WTC11 (cell line): ENCODE measurements at regions not wholly inside any gene's neighbourhood (a gene's known extent, or its start where the extent isn't known, plus 50 kb on each side); places are given as distances from the start of the nearest gene placed in this dataset.

Experiments
- ATAC-seq: fragments of 200-7000 bp; cut with Tn5 transposase; 2 replicates; pipeline ENCODE4 v1.10.0; 2021; ENCODE audit warnings: mild to moderate bottlenecking, moderate library complexity
- CTCF ChIA-PET: fragments of 300-600 bp; sonication (Branson Sonifier 250); formaldehyde crosslinking; loops from one replicate; lab custom pipeline; 2021; ENCODE audit warnings: antibody characterized with exemption; lab: Charles Lee
- POLR2A ChIA-PET: fragments of 350-600 bp; sonication (Branson Sonifier 250); formaldehyde crosslinking; loops from one replicate; lab custom pipeline; 2021; ENCODE audit warnings: antibody characterized with exemption; lab: Charles Lee
- DNase-seq: peaks from one replicate; pipeline ENCODE4 v3.0.0; 2021; ENCODE audit warnings: low spot score
- H3K27ac Mint-ChIP-seq: 2 replicates; pipeline ENCODE4 v1.8.0; 2021; ENCODE audit warnings: mixed read lengths
- H3K27me3 Mint-ChIP-seq: 2 replicates; pipeline ENCODE4 v1.8.0; 2021; ENCODE audit warnings: low read depth, mild to moderate bottlenecking, moderate library complexity, mixed read lengths
- H3K36me3 Mint-ChIP-seq: 2 replicates; pipeline ENCODE4 v1.8.0; 2021; ENCODE audit warnings: mixed read lengths
- H3K4me1 Mint-ChIP-seq: 2 replicates; pipeline ENCODE4 v1.8.0; 2022; ENCODE audit warnings: mixed read lengths
- H3K4me3 Mint-ChIP-seq: 2 replicates; pipeline ENCODE4 v1.8.0; 2021; ENCODE audit warnings: mild to moderate bottlenecking, moderate library complexity, mixed read lengths
- H3K9me3 Mint-ChIP-seq: 2 replicates; pipeline ENCODE4 v1.8.0; 2021; ENCODE audit warnings: mixed read lengths
- CBFB ChIP-seq: sonication (generic); formaldehyde crosslinking; IDR thresholded peaks from 2 replicates; pipeline ENCODE4 v1.8.1; 2022; ENCODE audit warnings: mild to moderate bottlenecking, low read depth, missing genetic modification reagents
- CDX4 ChIP-seq: fragments of 250-450 bp; sonication (Bioruptor Pico); IDR thresholded peaks from 2 replicates; pipeline ENCODE4 v1.9.0; 2021; ENCODE audit warnings: moderate library complexity, mild to moderate bottlenecking, inconsistent platforms, borderline replicate concordance
- CTCF ChIP-seq: fragments of 200-600 bp; IDR thresholded peaks from 2 replicates; pipeline ENCODE4 v1.8.0; 2022; ENCODE audit warnings: antibody characterized with exemption
- E2F5 ChIP-seq: sonication (generic); formaldehyde crosslinking; IDR thresholded peaks from 2 replicates; pipeline ENCODE4 v1.8.1; 2022; ENCODE audit warnings: mild to moderate bottlenecking, moderate library complexity, missing genetic modification reagents
- FOXK1 ChIP-seq: sonication (generic); formaldehyde crosslinking; IDR thresholded peaks from 2 replicates; pipeline ENCODE4 v1.8.0; 2022; ENCODE audit warnings: mild to moderate bottlenecking, moderate library complexity, missing genetic modification reagents
- FOXP4 ChIP-seq: sonication (generic); formaldehyde crosslinking; IDR thresholded peaks from 2 replicates; pipeline ENCODE4 v1.8.0; 2022; ENCODE audit warnings: mild to moderate bottlenecking, missing genetic modification reagents
- KAT7 ChIP-seq: sonication (generic); formaldehyde crosslinking; IDR thresholded peaks from 2 replicates; pipeline ENCODE4 v1.8.1; 2023; ENCODE audit warnings: missing genetic modification reagents, mild to moderate bottlenecking, borderline replicate concordance
- NR1H2 ChIP-seq: sonication (generic); formaldehyde crosslinking; IDR thresholded peaks from 2 replicates; pipeline ENCODE4 v1.9.0; 2021; ENCODE audit warnings: mild to moderate bottlenecking, moderate library complexity, missing genetic modification reagents
- NR3C1 ChIP-seq: sonication (generic); formaldehyde crosslinking; conservative IDR thresholded peaks from 2 replicates; pipeline ENCODE4 v1.8.1; 2023; ENCODE audit warnings: low read depth, mild to moderate bottlenecking, missing genetic modification reagents
- PRDM15 ChIP-seq: sonication (generic); formaldehyde crosslinking; IDR thresholded peaks from 2 replicates; pipeline ENCODE4 v1.8.0; 2022; ENCODE audit warnings: missing genetic modification reagents
- PREB ChIP-seq: sonication (generic); formaldehyde crosslinking; IDR thresholded peaks from 2 replicates; pipeline ENCODE4 v1.8.1; 2022; ENCODE audit warnings: mild to moderate bottlenecking, missing genetic modification reagents, moderate library complexity, borderline replicate concordance
- PRRX2 ChIP-seq: fragments of 250-450 bp; sonication (Bioruptor Pico); IDR thresholded peaks from 2 replicates; pipeline ENCODE4 v1.8.0; 2021; ENCODE audit warnings: mild to moderate bottlenecking
- RELA ChIP-seq: sonication (generic); formaldehyde crosslinking; IDR thresholded peaks from 2 replicates; pipeline ENCODE4 v1.8.1; 2022; ENCODE audit warnings: missing genetic modification reagents, mild to moderate bottlenecking, borderline replicate concordance
- STAT6 ChIP-seq: sonication (generic); formaldehyde crosslinking; conservative IDR thresholded peaks from 2 replicates; pipeline ENCODE4 v1.8.1; 2023; ENCODE audit warnings: mild to moderate bottlenecking, low read depth, missing genetic modification reagents, moderate library complexity
- TCF7 ChIP-seq: sonication (generic); formaldehyde crosslinking; IDR thresholded peaks from 2 replicates; pipeline ENCODE4 v1.8.0; 2022; ENCODE audit warnings: mild to moderate bottlenecking, low read depth, missing genetic modification reagents, moderate library complexity
- ZNF219 ChIP-seq: sonication (generic); formaldehyde crosslinking; IDR thresholded peaks from 2 replicates; pipeline ENCODE4 v1.8.0; 2023; ENCODE audit warnings: missing genetic modification reagents, mild to moderate bottlenecking, borderline replicate concordance
- ZNF232 ChIP-seq: sonication (generic); formaldehyde crosslinking; IDR thresholded peaks from 2 replicates; pipeline ENCODE4 v1.8.0; 2022; ENCODE audit warnings: mild to moderate bottlenecking, missing genetic modification reagents
- ZNF281 ChIP-seq: sonication (generic); formaldehyde crosslinking; IDR thresholded peaks from 2 replicates; pipeline ENCODE4 v1.8.0; 2023; ENCODE audit warnings: mild to moderate bottlenecking, missing genetic modification reagents
- ZNF671 ChIP-seq: fragments of 250-450 bp; sonication (Bioruptor Pico); IDR thresholded peaks from 2 replicates; pipeline ENCODE4 v1.8.0; 2021; ENCODE audit warnings: mild to moderate bottlenecking

- peaks cover 17% of the 10 kb centered on the region for H3K9me3 Mint-ChIP-seq
- TF ChIP-seq ZNF232 (CRISPR knock-in tag) (no peak), CTCF (no peak), ZNF219 (CRISPR knock-in tag) (no peak), E2F5 (CRISPR knock-in tag) (no peak), PRRX2 (CRISPR knock-in tag) (no peak), PRDM15 (no peak), RELA (no peak), KAT7 (no peak), ZNF671 (CRISPR knock-in tag) (no peak), FOXP4 (CRISPR knock-in tag) (no peak), CDX4 (CRISPR knock-in tag) (no peak), NR1H2 (CRISPR knock-in tag) (no peak), TCF7 (CRISPR knock-in tag) (no peak), NR3C1 (CRISPR knock-in tag) (no peak), FOXK1 (no peak)
- DNase-seq (no peak), ATAC-seq (no peak)
- CTCF ChIA-PET, result no interaction called here
- no peak overlapping the region for H3K4me3 Mint-ChIP-seq
- no peaks in the 10 kb centered on the region; the same call in 1 of the 2 replicates for H3K27me3 Mint-ChIP-seq
- POLR2A ChIA-PET, result interaction anchor here (0.8 kb wide), 1 partner anchor 188 kb away, joined by 3 read pairs; no protein-coding TSS in a partner anchor
- no peak overlapping the region for H3K27ac Mint-ChIP-seq
- H3K4me1 Mint-ChIP-seq, result peaks cover 11% of the 10 kb centered on the region
- H3K36me3 Mint-ChIP-seq, result no peaks in the 10 kb centered on the region
Observed at GRCh38 chr18:10298346-10298745, 156.1 kb upstream of the APCDD1 start.

GRCh38 chr18:10299643-10300042, 154.8 kb upstream of the APCDD1 start:
- CTCF ChIA-PET, result no interaction called here
- Mint-ChIP-seq H3K4me1 (peaks cover 14% of the 10 kb centered on the region), H3K27me3 (no peaks in the 10 kb centered on the region; the same call in 1 of the 2 replicates), H3K36me3 (no peaks in the 10 kb centered on the region), H3K9me3 (peaks cover 17% of the 10 kb centered on the region), H3K4me3 (no peak overlapping the region), H3K27ac (no peak overlapping the region)
- ATAC-seq (no peak), DNase-seq (no peak)
- POLR2A ChIA-PET, result no interaction called here
- TF ChIP-seq E2F5 (CRISPR knock-in tag) (no peak), STAT6 (CRISPR knock-in tag) (no peak), PREB (CRISPR knock-in tag) (no peak), ZNF281 (CRISPR knock-in tag) (no peak), CBFB (no peak)
